HUDEP-2 (cell line): ENCODE measurements at regions not wholly inside any gene's neighbourhood (a gene's known extent, or its start where the extent isn't known, plus 50 kb on each side); places are given as distances from the start of the nearest gene placed in this dataset.
"Not testable (repeated sequence)": the region's sequence is repeated elsewhere in the genome, so short reads cannot be mapped to it uniquely, and the experiment has no call there.

Source experiments
- DNase-seq, 76 experiments: peaks; one replicate each; lab custom pipeline; 2025; ENCODE audit not compliant: unreplicated experiment in 76 of 76; lab: John Stamatoyannopoulos, UW

- DNase-seq: no peak
Measured at GRCh38 chrX:123121241-123121640, 62.8 kb upstream of the GRIA3 start.

GRCh38 chrX:123129805-123130204, 54.3 kb upstream of the GRIA3 start:
- DNase-seq: not testable (repeated sequence)
